Skeletal muscle tissue (tissue), 3 donors: ENCODE measurements at regions not wholly inside any gene's neighbourhood (a gene's known extent, or its start where the extent isn't known, plus 50 kb on each side); places are given as distances from the start of the nearest gene placed in this dataset.

Source experiments
- H3K27ac ChIP-seq: one replicate; pipeline ENCODE4 v1.7.0; 2013; ENCODE audit warnings: mild to moderate bottlenecking, low read depth, low read length, inconsistent platforms
- H3K27me3 ChIP-seq, 3 donors: one replicate each; pipeline ENCODE4 v1.7.0; 2013; ENCODE audit warnings: low read length in 3 of 3; ENCODE audit not compliant: control insufficient read depth in 3 of 3, insufficient read depth in 3 of 3
- H3K36me3 ChIP-seq, 3 donors: one replicate each; pipeline ENCODE4 v1.7.0; 2013; ENCODE audit warnings: low read length in 3 of 3; ENCODE audit not compliant: control insufficient read depth in 3 of 3, insufficient read depth in 3 of 3
- H3K4me1 ChIP-seq, 3 donors: one replicate each; pipeline ENCODE4 v1.7.0; 2013; ENCODE audit warnings: low read length in 3 of 3, mild to moderate bottlenecking in 3 of 3; ENCODE audit not compliant: control insufficient read depth in 3 of 3, insufficient read depth in 3 of 3
- H3K4me3 ChIP-seq, 3 donors: one replicate each; pipeline ENCODE4 v1.7.0; 2013; ENCODE audit warnings: low read length in 3 of 3
- H3K9ac ChIP-seq, 3 donors: one replicate each; pipeline ENCODE4 v1.7.0; 2013; ENCODE audit warnings: low read length in 3 of 3, mild to moderate bottlenecking in 3 of 3, moderate library complexity in 2 of 3, low read depth in 1 of 3
- H3K9me3 ChIP-seq, 3 donors: one replicate each; pipeline ENCODE4 v1.7.0; 2013; ENCODE audit warnings: low read length in 3 of 3; ENCODE audit not compliant: control insufficient read depth in 3 of 3
- donor health status: Osteomylitis.

DNA sequence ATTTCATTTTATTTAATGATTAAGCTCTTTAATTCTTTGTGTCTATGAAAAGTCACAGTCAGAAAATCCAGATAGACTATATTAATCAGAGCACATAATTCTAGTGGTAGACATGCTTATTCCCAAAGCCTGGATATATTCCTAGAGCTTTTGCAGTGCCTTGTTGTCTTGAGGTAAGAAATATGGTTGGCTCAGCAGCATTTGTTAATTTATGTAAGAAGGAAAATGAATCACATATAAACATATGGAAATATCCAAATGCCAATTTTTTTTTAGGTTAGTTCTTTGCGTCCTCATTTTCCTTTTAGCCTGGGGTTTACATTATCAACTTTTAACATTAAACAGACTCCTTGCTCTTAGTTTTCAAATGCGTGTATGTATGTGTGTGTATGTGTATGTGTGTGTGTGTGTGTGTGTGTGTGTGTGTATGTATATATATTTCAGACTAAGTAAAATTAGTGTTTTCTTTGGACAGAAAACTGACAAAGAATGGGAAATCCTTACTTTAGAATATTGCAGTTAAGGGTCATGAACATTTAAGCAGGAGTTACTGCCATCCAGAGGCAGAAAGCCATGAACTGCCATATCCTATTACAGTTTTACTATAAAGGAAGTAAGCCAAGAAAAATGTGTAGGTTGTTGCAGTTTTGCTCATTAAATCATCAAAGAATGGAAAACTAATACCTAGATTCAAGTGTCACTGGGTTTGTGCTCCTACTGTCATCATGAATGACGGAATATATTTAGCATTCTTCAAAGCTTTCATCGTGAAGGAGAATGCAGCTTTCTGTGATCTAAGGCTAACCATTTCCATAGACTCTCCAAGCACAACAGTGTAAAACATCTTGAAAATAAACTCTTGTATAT, 477.1 kb upstream of the NR5A2 start:
- H3K4me1 ChIP-seq = peaks cover 0 to 4% (median 0%) of the 10 kb centered on the region in 3 donors
- no peaks in the 10 kb centered on the region for H3K36me3 ChIP-seq
- no peak overlapping the region for H3K4me3 ChIP-seq
- H3K27ac ChIP-seq = no peak overlapping the region
- H3K9me3 ChIP-seq = no peaks in the 10 kb centered on the region
- H3K27me3 ChIP-seq = no peaks in the 10 kb centered on the region
- no peak overlapping the region for H3K9ac ChIP-seq

DNA sequence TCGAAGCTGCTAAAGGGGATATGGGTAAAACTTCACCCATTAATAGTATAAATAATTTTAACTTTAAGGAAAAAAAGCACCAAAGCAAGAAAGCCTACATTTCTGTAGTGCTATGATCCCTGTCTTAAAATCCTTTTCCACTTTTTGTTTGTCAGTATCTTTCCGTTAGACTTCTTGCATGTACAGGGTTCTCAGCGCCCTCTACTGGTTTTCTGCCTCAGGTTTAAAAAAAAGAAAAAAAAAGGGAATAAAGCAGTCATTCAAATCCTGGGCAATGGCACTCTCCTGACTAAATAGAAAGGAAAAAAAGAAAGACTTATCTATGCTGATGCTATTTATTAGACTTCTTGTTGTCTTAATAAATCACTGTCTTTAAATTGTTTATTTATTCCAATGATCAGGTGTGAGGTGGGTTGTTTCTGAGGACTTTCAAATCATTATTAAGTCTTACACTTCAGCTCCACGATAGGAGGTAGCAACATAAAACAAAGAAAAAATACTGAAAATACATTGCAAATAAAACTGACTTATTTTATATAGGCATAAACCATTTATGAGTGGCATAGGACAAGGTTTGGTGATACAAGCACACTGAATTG, 475.4 kb upstream of the NR5A2 start:
- no peak overlapping the region for H3K4me3 ChIP-seq
- H3K27ac ChIP-seq = no peak overlapping the region
- no peaks in the 10 kb centered on the region for H3K9me3 ChIP-seq
- H3K4me1 ChIP-seq = peaks cover 0 to 4% (median 0%) of the 10 kb centered on the region in 3 donors
- no peak overlapping the region for H3K9ac ChIP-seq
- H3K36me3 ChIP-seq = no peaks in the 10 kb centered on the region
- no peaks in the 10 kb centered on the region for H3K27me3 ChIP-seq

DNA sequence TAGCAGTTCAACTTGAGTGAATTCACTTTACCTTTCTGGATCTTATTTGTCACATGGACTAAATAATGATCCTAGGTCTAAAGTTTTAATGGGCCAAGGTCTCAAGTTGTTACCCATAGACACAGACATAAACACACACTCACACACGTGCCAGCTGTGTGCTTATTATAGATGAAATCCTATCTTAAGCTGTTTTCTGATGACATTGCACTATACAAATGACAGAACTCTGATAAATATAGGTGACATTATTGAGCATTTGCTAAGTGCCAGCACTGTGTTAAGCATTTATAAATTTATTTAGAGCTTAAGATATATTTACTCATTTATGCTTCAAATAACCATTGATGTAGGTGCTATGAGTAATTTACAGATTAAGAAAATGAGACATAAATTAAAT, 474.4 kb upstream of the NR5A2 start:
- no peak overlapping the region for H3K27ac ChIP-seq

DNA sequence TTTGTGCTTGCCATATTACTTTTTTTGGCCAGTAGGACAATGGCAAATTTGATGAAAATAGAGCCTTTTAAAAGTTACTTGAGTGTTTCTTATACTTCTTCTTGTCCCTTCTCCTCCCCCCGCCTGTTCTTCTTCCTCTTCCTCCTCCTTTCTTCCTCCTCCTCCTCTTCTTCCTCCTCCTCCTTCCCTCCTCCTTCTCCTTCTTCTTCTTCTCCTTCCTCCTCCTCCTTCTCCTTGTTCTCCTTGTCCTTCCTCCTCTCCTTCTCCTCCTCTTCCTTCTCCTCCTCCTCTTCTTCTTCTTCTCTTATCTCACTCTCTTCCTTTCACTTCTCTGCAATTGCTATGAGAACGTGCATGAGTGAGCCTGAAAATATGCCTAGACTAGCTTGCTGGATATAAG, 466.2 kb upstream of the NR5A2 start:
- Histone ChIP-seq H3K4me1 (no peaks in the 10 kb centered on the region), H3K9ac (no peak overlapping the region), H3K36me3 (no peaks in the 10 kb centered on the region), H3K9me3 (no peaks in the 10 kb centered on the region), H3K4me3 (no peak overlapping the region), H3K27ac (no peak overlapping the region), H3K27me3 (no peaks in the 10 kb centered on the region)

More for the DNA sequence above, 474.4 kb upstream of the NR5A2 start:
- Histone ChIP-seq H3K9ac (peak overlapping the region in 1 of 3 donors; percentile 6), H3K4me1 (peaks cover 0 to 4% (median 0%) of the 10 kb centered on the region in 3 donors), H3K36me3 (no peaks in the 10 kb centered on the region), H3K27me3 (no peaks in the 10 kb centered on the region), H3K4me3 (no peak overlapping the region), H3K9me3 (no peaks in the 10 kb centered on the region)

DNA sequence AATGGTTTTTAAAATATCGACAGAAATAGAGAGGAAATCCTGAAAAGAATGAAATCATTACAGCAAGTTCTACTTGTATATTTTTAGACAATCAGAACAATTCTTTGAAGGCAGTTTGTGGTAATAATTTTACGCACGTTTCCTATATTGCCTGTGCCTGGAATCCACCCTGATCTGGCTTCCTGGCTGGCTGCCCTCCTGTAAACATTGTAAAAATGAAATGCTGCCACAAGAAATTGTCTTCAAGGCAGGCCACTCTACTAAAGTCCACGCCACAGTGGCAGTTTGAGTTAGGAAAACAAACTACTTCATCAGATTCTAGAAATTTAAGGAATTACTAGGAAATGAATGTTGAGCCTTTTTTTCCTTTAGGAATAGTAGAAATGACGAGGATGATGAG, 454.5 kb upstream of the NR5A2 start:
- H3K27ac ChIP-seq = no peak overlapping the region
- H3K9me3 ChIP-seq = no peaks in the 10 kb centered on the region
- no peaks in the 10 kb centered on the region for H3K4me1 ChIP-seq

DNA sequence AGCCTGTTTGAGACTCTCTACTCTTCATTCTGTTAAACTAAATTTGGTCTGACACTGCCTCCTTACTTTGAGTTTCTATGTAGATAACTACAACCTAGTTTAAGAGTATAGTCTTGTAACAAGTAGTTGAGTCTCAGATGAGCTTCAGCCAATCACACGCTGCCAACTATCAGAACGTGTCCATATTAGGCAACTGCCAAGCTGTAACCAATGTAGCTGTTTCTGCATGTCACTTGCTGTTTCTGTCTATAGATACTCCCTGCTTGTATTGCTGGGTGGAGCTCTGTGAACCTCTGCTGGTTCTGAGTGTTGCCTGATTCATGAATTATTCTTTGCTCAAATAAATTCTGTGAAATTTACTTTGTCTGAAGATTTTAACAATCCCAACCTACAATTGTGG, 452.6 kb upstream of the NR5A2 start:
- Histone ChIP-seq H3K9ac (no peak overlapping the region), H3K27ac (no peak overlapping the region), H3K4me1 (no peaks in the 10 kb centered on the region), H3K36me3 (no peaks in the 10 kb centered on the region), H3K4me3 (no peak overlapping the region), H3K27me3 (no peaks in the 10 kb centered on the region), H3K9me3 (no peaks in the 10 kb centered on the region)

More for the DNA sequence above, 454.5 kb upstream of the NR5A2 start:
- no peak overlapping the region for H3K9ac ChIP-seq
- H3K36me3 ChIP-seq = no peaks in the 10 kb centered on the region
- no peaks in the 10 kb centered on the region for H3K27me3 ChIP-seq
- H3K4me3 ChIP-seq = no peak overlapping the region

DNA sequence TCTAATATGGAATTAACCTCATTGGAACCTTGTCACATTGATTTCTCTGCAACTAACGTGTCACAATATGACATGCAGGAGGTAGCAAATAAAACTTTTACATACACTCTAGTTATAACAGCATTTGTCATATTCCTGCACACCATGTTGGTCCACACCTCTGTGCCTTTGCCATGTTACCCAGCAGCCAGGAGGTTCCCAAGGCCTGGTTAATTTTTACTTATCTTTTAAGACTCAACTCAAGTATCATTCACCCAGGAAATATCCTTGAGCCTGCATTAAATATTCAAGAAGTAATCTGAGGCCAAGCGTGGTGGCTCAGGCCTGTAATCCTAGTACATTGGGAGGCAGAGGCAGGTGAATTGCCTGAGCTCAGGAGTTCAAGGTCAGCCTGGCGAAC, 447.2 kb upstream of the NR5A2 start:
- no peaks in the 10 kb centered on the region for H3K4me1 ChIP-seq
- H3K9ac ChIP-seq = no peak overlapping the region
- H3K27me3 ChIP-seq = no peaks in the 10 kb centered on the region
- no peak overlapping the region for H3K4me3 ChIP-seq
- no peaks in the 10 kb centered on the region for H3K36me3 ChIP-seq
- H3K9me3 ChIP-seq = no peaks in the 10 kb centered on the region
- H3K27ac ChIP-seq = no peak overlapping the region

DNA sequence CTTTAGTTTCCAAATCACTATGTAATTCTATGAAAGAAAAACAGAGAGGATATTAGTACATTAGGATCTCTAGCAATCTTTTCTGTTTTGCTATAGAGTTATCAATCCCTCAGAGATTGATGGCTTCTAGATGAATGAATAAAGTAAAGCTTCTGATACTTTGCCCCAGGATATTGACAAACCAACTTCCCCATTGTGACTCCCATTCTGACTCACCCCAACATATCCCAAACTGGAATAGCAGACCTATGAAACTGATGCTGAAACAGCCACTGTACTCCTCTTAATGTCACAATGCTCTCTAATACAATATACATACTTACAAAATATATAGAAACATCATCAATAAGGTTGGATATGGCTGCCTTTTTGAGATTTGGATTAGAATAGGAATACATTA, 442.1 kb upstream of the NR5A2 start:
- no peak overlapping the region for H3K4me3 ChIP-seq
- no peaks in the 10 kb centered on the region for H3K4me1 ChIP-seq
- no peaks in the 10 kb centered on the region for H3K27me3 ChIP-seq
- no peaks in the 10 kb centered on the region for H3K36me3 ChIP-seq
- no peak overlapping the region for H3K9ac ChIP-seq
- no peak overlapping the region for H3K27ac ChIP-seq
- no peaks in the 10 kb centered on the region for H3K9me3 ChIP-seq

DNA sequence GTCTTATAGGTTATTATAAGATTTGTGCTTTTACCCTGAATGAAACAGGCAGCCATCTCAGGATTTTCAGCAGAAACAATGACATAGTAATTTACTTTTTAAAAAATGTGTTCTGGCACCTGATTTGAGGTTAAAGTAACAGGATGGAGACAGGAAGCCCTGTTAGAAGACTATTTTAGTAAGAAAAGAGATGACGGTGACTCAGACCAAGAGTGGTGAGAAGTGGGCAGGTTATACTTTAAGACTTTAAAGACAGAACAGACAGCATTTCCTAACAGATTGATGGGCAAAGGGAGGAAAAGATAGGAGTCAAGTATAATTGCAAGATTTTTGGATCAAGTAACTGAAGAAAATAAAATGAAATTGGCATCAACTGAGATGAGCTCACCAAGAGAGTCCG, 436.8 kb upstream of the NR5A2 start:
- no peak overlapping the region for H3K27ac ChIP-seq
- no peak overlapping the region for H3K9ac ChIP-seq
- no peaks in the 10 kb centered on the region for H3K36me3 ChIP-seq
- H3K9me3 ChIP-seq = no peaks in the 10 kb centered on the region
- H3K4me1 ChIP-seq = no peaks in the 10 kb centered on the region
- H3K4me3 ChIP-seq = no peak overlapping the region
- H3K27me3 ChIP-seq = no peaks in the 10 kb centered on the region

DNA sequence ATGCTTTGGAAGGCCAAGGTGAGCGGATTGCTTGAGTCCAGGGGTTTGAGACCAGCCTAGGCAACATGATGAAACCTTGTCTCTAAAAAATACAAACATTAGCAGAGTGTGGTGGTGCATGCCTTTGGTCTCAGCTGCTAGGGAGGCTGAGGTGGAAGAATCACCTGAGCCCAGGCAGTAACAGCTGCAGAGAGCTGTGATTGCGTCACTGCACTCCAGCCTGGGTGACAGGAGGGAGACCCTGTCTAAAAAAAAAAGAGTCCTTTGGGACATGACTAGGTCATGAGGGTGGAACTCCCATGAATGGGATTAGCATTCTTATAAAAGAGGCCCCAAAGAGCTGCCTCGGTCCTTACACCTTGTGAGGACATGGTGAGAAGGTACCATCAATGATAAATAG, 436.0 kb upstream of the NR5A2 start:
- Histone ChIP-seq H3K4me3 (no peak overlapping the region), H3K4me1 (no peaks in the 10 kb centered on the region), H3K36me3 (no peaks in the 10 kb centered on the region), H3K27me3 (no peaks in the 10 kb centered on the region), H3K9ac (no peak overlapping the region), H3K9me3 (no peaks in the 10 kb centered on the region), H3K27ac (no peak overlapping the region)
